ENCODE measurements at regions not wholly inside any gene's neighbourhood (a gene's known extent, or its start where the extent isn't known, plus 50 kb on each side); places are given as distances from the start of the nearest gene placed in this dataset.
"Not testable (repeated sequence)": the region's sequence is repeated elsewhere in the genome, so short reads cannot be mapped to it uniquely, and the experiment has no call there.

- DNase-seq, result no peak
Observed at GRCh38 chr1:118445156-118445555, 260.1 kb upstream of the SPAG17 start.

GRCh38 chr1:118442214-118442613, 257.2 kb upstream of the SPAG17 start:
- DNase-seq, result no peak

DNA sequence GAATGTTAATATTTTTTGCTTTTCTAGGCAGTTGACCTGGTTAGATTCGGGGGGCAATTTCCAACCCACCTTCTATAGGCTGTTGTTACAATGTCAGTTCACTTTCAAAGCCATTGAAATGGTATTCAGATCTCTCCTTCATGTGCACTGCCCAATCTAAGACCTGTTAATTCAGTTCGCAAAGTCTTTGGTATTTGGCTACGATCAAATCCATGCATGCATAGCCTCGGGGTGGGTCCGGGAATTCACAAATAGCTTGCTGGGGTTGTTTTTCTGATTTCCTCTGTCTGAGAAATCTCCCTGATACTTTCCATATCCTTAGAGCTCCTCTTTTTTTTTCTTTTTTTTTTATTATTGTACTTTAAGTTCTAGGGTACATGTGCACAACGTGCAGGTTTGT, 252.6 kb upstream of the SPAG17 start:
- DNase-seq, result no peak

- DNase-seq, result no peak
Observed at GRCh38 chr1:118429856-118430255, 244.8 kb upstream of the SPAG17 start.

DNA sequence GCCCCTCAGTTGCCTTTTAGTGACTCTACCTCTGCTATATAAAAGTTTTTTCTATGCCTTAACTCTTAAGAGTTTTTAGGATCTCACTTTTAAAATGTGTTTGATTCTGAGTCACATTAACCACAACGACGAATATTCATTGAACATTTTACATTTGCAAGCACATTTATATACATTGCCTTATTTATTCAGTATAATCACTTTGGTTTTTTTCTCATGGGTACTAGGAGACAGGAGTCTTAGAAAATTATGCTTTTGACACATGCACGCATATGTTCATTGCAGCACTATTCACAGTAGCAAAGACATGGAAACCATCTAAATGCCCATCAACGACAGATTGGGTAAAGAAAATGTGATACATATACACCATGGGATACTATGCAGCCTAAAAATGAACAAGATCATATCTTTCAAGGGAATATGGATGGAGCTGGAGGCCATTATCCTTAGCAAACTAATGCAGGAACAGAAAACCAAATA, 236.9 kb upstream of the SPAG17 start:
- no peak for DNase-seq

DNA sequence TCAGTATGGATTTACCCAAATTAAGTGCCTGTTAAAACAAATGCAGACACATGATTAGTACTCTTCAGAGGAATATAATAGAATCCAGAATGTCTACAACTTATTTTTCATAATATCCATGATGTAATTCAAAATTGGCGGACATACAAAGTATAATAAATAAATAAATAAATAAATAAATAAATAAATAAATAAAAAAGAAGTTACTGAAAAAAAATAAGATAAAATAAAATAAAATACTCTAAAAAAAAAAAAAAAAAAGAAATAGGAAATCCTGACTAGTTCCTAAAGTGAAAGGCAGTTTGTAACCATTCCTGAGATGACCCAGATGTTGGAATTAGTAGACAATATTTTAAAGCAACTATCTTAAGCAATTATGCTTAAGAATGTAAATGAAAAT, 219.0 kb upstream of the SPAG17 start:
- DNase-seq, result no peak

GRCh38 chr1:118397496-118397859, 212.4 kb upstream of the SPAG17 start:
- no peak for DNase-seq

GRCh38 chr1:118396829-118397495, 211.9 kb upstream of the SPAG17 start:
- DNase-seq, result no peak

- DNase-seq, result no peak
Observed at GRCh38 chr1:118396279-118396678, 211.3 kb upstream of the SPAG17 start.

DNA sequence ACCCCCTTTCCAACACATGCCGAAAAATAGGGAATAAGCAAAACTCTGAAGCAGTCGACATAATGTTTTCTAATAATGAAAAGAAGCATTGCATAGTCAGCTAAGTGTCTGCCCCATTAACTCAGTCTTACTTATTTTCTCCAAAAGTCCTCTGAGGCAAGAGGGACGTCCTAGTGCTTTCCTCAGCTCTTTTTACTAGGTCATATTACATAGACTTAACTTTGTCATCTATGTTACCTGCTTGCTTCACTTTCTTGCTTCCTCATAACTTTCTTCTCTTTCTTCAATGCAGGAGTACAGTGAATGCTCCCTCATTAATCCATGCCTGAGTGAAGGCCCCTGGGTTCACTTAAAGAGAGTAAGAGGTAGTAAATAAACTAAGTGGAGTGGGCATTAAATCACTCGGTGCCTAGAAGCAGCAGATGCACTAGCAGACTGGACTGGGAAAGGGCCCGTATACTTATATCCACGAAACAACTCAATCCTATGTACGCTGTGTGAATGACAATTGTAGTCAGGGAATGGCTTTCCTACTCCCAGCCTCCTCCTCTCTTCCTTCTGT, 210.5 kb upstream of the SPAG17 start:
- no peak for DNase-seq

- DNase-seq, result no peak
Observed at GRCh38 chr1:118390955-118391354, 205.9 kb upstream of the SPAG17 start.

DNA sequence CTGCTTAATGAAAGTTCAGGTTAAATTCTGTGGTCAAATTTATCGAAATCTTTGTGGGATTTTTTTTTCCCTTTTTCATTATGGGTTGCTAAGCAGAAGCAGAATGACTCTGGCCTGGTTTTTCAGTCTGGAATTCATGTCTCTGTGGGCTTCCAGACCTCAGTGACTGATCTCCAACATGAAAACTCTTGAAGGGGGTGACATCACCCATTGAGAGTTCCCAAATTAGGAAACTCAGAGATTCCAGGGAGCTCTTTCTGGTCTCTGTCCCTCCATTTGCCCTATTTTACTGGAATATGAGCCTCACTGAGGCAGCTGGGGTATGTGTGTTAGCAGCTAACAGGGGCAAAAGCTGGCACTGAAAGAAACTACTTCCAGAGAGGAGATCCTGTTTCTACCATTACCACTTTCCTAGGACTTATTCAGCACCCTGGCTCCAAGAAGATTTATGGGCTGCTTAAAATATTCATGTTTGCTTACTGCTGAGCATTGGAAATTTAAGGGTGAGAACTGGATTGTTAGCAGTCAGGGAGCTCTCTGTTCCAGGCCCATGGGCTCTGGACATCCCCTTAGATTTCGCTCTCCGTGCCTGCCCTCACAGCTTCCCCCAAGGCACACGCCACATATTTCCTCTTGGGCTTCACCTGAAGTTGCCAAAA, 203.4 kb upstream of the SPAG17 start:
- DNase-seq, result no peak

DNA sequence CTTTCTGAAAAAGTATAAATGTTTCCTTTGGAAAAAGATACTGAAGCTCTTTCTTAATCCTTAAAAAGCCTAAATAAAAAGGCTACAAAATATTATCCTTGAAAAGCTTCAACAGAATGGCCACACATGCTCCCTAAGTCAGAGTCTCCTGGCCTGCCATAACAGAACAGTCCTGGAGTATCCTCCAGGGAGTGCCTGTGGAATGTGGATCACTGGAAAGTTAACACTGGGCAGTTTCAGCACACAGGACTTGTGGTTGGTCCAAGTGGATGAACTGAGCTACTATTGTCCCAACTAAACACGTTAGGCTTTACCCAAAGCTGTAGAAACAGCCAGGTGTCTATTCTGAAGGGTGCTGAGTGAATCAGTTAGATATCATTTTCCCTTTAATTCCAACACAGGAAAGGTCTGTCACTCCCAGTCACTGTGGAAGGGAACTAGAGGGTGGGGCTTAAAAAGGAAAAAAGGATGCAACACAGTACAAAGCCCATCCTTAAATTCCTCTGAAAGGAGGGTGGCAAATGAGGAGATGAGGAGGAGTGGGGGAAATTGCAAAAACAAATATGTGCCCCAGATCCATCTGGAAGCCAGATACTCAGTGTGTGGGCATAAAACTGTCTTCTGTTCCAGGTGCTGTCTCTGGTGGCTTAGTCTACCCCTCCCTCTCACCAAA, 196.3 kb upstream of the SPAG17 start:
- no peak for DNase-seq

- DNase-seq, result not testable (repeated sequence)
Observed at GRCh38 chr1:118377183-118377582, 192.2 kb upstream of the SPAG17 start.

DNA sequence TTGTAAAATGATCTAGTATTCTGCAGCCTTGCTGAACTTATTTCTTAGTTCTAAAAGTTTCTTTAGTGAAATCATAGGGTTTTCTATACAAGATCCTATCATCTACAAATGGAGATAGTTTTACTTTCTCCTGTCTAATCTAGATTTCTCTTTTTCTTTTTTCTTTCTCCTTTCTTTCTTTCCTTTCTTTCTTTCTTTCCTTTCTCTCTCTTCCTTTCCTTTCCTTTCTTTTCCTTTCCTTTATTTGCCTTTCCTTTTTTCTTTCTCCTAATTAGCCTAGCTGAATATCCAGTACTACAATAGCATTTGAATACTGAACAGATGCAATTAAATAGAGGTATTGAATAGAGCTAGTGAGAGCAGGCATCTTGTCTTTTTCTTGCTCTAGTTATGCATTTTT, 186.6 kb upstream of the SPAG17 start:
- DNase-seq, result no peak

DNA sequence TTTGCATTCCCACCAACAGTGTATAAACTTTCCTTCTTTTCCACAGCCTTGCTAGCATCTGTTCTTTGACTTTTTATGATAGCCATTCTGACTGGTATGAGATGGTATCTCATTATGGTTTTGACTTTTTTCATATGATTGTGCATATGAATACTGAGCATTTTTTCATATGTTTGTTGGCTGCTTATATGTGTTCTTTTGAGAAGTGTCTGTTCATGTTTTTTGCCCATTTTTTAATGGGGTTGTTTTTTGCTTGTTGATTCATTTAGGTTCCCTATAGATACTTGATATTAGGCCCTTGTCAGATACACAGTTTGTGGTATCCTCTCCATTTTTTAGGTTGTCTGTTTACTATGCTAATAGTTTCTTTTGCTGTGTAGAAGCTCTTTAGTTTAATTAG, 185.8 kb upstream of the SPAG17 start:
- DNase-seq, result no peak

DNA sequence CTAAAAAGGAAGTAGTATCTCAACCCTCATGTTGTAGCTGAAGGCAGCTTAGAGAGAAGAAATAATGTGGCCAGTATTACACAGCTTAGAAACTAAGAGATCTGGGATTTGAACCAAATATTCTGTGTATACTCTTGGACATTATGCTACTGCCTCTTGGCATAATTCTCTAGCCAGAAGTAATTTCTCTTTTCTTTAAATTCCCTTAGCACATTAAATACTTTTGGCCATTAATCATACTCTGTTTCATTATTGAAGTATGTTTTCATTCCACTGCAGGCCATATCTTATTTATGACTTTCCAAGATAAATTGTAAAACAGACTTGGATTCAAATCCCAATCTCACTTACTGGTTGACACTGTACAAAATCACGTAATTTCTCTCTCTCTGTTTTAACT, 181.3 kb upstream of the SPAG17 start:
- DNase-seq, result peak; percentile 11

DNA sequence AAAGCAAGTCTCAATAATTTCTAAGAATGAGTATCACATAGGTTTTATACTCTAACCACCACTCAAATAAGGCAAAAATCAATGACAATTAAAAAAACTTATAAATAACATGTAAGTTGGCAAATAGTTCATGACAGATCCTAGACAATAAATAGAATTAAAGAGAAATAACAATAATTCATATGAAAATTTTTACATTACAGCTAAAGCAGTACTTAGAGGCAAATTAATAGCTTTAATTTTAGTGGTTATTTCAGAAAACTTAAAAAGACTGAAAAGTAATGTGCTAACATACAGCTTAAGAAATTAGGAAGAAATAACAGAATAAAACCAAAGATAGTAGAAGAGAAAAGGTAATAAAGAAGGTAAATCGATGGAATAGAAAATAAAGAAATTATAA, 179.9 kb upstream of the SPAG17 start:
- no peak for DNase-seq

- DNase-seq, result no peak
Observed at GRCh38 chr1:118363396-118363795, 178.4 kb upstream of the SPAG17 start.

GRCh38 chr1:118360817-118361216, 175.8 kb upstream of the SPAG17 start:
- DNase-seq, result peak; percentile 9

GRCh38 chr1:118346936-118347335, 161.9 kb upstream of the SPAG17 start:
- no peak for DNase-seq

GRCh38 chr1:118340928-118341910, 156.2 kb upstream of the SPAG17 start:
- no peak for DNase-seq
